DMS53 (cell line): ENCODE measurements at regions not wholly inside any gene's neighbourhood (a gene's known extent, or its start where the extent isn't known, plus 50 kb on each side); places are given as distances from the start of the nearest gene placed in this dataset.

ENCODE experiments used
- DNase-seq: peaks from one replicate; lab custom pipeline; 2025; lab: John Stamatoyannopoulos, UW

DNA sequence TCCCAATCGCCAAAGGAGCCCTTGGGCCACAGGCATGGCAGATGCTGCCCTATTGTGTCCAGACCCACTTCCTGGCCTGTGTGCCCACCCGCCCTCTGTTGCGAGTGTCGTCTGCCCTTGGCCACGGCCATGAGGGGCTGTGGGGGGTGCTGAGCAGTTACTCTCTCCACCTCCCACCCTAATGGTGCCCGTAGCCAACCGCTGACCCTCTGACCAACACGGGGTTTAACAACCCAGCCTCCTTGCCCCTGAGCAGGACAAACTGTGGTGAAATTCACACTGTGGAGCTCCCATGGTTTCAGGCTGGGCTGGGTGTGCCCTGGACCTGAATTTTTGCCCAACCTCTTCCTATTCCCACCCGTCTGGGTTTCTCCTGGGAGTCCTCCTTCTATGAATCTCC, 145.7 kb upstream of the HDAC4 start:
- no peak for DNase-seq

DNA sequence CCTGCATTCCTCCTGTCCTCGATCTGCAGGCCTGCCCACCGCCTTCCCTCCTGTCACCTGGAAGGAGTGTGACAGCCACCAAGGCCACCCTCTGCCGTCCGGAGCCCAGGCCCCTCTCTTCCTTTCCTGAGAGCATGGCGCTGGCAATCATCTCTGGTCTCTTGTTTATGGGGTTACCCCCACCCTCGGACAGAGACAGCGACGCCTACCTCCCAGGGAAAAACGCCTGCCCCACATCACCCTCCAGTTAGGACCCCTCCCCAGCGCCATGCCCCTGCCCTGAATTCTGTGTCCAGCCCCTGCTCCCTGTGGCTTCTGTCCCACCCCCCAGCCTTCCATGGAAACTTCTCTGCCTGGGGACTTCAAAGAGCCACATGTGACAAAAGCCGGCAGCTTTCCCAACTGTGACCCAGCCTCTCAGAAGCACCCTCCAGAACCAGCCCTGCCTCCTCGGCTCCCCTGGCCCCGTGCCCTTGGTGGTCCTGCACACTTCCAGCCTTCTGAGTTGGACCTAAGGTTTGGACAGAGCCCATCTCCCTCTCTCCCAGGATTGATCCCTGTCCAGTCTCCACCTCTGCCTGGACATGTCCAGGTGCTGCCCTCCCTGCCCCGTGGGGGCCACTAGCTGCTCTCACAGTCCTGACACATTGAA, 145.0 kb upstream of the HDAC4 start:
- no peak for DNase-seq

DNA sequence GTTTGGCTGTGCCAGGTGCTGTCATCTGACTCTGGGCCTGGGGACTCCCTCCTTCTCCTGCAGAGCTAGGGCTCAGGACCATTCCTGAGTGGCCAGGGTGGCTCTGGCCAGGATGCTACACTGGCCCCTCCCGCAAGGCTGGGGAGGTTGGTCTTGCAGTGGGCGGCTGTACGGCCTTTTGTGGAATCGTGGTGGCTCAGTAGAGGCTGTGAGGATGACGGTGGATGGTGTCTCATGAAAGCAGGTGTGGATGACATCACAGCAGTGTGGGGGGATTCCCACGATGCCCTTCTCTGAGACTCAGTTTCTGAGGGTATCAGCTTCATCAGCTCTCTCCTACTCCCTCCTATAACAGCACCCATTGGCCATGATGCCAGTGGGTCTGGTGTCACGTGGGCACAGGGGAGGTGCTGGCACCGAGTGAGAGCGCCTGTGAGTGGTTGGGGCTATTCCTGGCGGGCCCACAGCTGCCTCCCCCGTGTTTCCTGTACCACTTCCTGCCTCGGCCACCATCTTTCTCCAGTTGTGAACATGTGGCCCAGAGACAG, 144.2 kb upstream of the HDAC4 start:
- no peak for DNase-seq

DNA sequence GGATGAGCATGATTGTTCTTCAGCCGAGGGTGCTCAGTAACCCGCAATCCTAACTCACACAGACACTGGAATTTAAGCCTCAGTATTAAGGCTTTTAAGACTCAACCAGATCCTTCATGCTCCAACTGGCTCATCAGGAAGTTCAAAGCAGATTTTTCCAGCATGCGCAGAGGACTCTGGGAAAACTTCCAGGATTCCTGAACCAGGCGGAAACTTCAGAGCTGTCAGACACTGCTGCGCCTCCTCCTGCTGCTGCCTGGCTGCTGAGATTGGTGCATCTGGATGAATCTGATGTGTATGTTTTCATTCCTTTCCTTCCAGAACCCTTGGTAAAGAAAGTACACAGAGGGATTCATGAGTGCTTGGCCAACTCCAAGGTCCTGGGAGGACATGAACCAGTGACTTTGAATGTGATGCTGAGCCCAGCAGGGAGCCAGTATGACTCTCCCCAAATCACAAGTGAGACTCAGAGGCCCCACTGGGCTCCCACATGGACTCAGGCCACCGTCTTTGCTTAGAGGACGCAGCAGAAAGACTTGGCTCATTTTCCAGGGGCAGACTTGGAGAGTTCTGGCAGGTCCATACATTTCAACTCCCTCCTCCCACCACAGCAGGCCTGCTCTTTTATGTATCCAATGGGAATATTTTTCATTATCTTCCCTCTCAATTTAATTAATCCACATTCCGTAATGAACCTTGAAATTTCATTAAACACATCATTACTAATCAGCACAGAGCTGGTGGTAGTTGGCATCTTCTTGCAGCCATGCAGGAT, 143.5 kb upstream of the HDAC4 start:
- DNase-seq: no peak

DNA sequence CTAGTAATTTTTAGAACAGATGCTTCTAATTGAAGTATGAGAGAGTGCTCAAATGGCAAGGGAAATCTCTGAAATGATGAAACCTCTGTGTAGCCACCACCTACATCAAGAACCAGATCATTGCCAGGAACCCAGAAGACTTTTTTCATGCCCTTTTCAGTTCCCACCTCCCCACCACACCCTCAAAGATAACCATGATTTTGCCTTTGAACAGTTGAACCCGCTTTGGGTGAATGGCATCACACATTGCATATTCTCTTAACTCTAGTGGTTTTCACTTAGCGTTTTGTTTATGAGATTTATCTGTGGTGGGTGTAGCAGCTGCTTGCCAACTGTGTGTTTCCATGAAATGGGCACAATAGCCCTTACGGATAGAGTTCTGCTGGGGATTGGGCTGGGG, 142.9 kb upstream of the HDAC4 start:
- DNase-seq: no peak

DNA sequence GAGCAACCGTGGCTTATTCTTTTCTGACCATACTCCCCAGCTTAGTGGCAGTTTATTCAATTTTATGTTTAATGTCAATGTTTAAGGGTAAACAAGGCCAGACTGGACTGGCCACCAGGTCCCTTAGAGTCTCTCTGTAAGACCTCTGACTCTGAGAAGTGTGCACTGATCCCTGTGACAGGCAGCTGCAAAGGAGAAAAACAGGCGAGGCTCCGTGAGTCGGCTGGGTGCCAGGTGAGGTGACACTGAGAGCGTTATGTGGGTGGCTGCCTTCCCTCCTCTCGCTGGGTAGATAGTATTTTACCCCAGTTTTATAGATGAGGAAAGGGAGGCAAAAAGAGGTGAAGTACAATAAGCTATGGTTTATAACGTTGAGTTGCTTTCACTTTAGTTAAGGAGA, 139.4 kb upstream of the HDAC4 start:
- DNase-seq: peak; percentile 28

DNA sequence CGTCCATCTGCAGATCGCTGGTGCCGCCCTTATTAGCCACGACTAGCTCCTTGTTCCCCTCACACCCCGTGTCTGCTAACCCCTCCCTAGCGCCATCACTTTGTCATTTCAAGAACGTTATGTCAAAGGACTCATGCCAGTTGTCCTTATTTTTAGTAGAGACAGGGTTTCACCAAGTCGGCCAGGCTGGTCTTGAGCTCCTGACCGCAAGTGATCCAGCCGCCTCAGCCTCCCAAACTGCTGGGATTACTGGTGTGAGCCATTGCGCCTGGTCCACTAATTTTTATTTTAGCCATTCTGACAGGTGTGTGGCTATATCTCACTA, 138.9 kb upstream of the HDAC4 start:
- DNase-seq: no peak

DNA sequence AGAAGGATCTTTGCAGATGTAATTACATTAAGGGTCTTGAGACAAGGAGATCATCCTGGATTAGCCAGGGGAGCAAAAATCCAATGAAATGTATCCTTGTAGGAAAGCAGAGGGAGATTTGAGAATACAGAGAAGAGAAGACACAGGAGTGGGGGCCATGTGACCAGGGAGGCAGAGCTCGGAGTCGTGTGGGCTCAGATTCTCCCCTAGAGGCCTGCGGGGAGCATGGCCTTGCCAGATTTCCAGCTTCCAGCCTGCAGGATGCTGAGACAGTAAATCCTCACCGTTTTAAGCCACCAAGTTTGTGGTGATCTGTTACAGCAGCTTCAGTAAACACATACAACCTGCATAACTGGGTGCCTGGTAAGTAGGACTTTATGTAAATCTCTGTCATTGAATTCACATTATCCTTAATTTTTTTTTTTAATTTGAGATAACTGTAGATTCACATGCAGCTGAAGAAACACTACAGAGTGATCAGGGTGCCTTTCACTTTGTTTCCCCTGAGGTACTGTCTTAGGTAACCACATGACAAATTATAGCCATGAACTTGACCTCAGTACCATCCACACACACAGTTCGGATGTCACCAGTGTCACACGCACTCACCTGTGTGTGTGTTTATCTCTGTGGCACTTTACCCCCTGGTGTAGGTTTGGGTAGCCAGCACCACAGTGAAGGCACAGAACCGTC, 138.4 kb upstream of the HDAC4 start:
- DNase-seq: no peak

DNA sequence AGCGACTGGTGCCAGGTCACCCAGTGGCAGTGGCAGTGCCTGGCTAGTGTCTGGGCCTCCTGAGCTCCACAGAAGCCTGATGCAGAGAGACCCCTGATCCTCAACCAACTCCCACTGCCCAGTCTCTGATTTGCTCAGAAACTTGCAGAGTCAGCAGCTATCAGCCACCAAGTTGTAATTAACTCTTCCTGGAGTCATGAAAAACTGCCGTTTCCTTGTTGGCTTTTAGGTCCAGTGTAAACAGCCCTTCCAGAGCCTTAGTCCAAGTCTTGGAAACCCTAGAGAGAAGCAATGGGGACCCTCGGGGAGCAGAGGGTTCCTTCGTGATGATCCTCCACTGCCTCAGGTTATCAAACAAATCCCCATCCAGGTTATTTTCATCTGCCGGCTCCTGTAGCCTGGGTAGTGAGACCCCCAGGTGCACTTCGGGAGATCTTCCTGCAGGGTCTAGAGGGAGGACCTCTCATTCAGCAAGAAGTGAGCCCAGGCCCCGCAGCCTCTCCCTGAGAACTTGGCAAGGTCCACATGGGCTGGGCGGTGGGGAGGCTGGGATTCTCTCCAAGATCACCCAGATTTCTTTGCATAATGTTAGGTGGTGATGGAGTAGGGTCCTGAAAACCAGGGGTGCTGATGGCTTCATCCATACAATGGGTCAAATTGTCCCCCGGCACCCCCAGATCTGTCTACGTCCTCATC, 137.7 kb upstream of the HDAC4 start:
- no peak for DNase-seq

DNA sequence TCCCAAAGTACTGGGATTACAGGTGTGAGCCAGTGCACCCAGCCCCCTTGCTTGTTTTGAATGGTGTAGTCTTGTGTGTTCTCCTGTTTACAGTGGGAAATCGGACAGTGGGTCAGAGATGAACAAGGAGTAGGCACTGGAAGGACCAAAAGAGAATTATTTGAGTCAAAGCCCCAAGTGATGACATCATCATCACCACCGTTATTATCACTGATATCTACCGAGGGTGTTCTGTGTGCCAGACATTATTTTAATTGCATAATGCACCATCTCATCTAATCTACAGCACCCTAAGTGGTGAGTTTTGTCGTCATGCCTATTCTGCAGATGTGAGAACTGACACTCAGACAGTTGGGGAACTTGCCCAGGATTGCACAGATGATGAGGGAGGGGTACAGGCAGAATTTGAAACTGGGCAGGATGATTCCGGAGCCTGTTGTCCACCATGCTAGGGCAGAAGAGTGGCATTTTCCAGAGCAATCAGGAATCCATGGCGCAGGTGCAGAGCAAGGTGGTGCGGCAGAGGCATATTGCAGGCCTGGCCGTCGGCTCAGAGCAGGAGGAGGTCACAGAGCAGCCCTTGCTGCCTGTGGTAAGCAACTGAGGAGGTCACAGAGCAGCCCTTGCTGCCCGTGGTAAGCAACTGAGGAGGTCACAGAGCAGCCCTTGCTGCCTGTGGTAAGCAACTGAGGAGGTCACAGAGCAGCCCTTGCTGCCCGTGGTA, 137.0 kb upstream of the HDAC4 start:
- DNase-seq: no peak

DNA sequence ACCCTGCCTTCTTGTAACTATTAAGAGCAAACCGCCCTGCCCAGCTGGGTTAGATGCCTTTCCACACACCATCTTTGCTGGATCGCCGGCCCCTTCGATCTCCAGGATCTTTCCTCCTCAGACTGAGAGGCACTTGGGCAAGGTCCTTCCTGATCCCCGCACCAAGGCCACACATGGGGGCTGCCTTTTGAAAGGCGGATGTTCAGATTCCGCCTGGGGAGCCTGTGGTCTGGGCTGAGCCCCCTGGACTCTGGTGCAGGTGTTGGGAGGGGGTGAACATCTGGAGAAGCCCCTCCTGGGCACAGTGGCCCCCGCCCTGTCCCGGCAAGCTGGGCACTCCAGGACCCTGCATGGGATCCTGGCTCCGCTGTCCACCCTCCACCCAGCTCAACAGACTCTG, 135.4 kb upstream of the HDAC4 start:
- DNase-seq: no peak

DNA sequence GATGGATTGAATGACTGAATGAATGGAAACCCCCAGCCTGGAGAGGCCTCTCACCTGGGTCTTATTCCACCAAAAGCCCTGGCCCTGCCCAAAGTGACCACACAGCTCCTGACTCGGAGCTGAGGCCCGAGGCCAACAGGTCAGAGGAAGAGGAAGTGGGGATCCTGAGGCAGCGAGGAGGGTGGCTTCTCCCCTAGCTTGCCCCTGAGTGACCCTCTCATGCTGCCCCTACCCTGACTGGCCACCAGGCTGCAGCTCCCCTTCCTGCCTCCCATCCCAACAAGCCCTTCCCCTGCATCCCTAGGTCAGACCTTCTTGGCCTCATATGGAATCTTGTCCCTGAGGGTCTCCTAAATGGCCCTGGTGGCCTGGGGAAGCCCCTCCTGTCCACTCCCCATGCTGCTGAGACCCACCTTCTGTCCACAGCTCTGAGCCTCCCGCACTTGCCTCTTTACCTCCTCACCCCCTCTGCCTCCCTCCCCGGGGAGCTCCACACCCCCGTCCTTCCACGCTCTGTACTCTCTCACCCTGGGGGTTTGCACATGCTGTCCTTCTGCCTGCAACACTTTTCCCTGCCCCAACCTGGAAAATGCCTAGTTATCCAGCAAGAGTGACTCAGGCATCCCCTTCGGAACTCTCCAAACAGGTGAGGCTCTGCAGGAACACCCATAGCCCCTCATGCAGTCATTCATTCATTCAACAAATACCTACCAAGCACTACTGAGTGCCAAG, 134.8 kb upstream of the HDAC4 start:
- DNase-seq: no peak

DNA sequence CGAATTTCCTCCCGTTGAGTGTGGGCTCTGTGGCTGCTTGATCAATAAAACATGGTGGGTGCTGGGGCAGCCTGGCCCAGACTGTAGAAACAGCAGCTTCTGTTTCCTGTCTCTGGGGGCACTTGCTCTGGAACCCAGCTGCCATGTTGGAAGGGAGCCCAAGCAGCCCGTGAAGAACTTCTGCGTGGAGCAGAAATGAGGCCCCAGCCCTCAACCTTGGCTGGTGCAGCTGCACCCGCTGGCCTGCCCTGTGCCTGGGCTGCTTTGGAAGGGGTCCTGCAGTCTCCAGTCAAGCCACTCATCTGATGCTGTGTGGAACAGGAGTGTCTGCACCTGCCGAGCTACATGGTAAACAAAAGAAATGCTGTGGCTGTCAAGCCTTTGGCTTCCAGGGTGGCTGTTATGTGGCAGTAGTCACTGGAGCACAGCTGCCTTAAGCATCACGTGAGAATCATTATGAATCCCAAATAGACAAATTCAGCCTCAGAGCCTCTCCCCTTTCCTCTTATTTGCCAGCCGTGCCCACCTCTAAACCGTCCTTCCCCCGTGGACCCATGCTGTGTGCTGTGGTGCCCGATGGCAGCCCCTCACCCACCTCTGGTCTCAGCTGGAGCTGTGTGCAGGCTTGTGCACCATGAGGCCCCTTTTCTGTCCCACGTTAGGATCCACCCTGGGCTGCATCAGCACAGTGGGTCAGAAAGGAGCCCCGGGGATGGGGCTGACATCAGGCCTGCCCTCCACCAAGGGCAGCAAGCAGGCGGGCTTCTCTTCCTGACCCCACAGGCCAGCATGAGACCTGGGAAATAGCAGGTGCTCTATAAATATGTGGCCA, 134.0 kb upstream of the HDAC4 start:
- DNase-seq: peak; percentile 29

DNA sequence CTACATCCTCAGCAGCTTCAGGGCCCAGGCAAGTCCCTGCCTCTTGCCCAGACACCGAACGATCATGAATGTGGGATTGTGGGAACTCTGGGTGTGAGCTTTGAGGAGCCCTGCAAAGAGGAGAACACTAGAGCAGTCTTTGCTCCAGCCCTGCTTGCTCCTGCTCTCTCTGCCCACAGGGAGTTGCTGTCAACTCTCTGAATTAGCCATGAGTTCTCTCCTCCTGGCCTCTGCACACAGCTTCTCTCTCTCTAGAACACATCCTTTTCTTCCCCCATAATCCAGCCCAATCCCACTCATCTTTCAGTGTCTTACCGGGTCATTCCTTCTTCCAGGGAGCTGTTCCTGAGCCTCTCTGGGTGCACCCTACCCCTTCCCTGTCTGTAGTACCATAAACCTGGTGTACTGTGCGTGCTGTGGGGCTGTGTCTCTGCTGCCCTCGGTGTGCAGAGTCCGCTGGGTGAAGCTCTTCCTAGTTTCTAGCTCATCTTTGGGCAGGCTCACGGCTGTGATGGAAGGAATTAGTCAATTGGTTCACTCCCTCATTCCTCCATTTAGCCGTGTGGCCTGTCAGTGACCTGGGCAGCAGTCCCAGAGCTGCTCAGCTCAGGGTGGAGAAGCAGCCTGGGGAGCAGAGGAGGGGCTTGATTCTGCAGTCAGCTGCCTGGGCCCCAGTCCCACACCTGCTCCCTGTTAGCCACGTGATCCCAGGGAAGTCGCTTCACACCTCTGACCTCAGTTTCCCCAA, 132.9 kb upstream of the HDAC4 start:
- DNase-seq: no peak

DNA sequence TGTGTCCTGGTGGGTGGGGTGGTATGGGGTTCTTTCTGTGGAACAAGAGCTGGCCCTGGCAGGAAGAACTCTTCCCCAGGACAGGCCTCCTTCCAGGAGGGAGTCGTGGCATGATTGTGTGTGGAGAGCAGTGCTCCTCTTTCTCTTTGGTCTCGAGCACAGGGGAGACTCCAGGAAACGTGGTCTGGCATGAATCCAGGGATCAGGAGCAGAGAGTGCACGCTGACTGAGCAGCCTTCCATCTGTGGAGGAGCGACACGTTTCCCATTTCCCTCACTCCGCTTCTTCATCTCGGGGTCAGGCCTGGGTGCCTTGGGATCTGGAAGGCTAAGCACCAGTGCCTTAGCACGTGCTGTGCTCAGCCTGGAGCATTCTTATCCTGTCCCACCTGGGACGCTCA, 132.0 kb upstream of the HDAC4 start:
- DNase-seq: peak; percentile 27

DNA sequence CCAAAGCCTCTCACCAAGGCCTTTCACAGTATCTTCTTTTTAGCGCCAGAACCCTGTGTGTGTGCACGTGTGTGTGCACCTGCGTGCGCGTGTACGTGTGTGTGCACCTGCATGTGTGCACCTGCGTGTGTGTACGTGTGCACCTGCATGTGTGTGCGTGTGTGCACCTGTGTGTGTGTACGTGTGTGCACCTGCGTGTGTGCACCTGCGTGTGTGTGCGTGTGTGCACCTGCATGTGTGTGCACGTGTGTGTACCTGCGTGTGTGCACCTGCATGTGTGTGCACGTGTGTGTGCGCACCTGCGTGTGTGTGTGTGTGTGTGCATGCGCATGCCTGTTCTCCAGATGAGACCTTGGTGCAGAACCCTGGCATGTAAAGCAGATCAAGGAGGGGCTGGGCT, 131.4 kb upstream of the HDAC4 start:
- no peak for DNase-seq

DNA sequence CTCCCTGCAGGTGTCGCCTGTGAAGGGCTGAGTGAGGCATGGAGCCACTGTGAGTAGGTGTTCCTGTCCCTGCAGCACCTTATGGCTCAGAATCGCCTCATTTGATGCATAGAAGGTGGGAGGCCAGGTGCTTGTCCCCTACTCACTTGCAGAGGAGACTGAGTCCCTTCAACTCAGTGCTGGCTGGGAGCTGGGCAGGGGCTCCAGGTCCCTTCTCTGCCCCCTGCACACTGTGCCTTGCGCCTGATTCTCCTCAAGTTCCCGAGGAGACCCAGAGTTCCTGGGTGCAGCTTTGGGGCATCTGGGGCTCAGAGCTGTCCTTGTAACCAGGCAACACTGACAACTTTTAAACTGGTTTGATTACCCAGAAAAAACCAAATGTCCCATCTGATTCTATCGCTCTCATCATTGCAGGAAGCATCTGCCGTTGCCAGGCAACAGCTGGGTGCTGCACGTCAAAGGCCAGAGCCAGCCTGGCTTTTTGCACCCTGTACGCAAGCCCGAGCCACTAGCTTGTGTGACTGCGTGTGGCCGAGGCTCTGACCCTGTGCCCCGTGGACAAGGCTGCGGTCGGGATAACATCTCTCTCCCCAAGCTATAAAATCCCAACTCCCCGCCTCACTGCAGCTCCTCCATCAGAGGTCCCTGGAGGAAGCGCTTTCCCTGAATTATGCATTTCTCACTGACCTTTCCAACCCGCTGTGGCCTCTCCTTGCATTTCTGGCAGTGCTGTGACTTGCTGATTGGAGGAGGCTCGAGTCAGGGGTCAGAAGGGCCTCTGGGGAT, 130.8 kb upstream of the HDAC4 start:
- DNase-seq: peak; percentile 28

DNA sequence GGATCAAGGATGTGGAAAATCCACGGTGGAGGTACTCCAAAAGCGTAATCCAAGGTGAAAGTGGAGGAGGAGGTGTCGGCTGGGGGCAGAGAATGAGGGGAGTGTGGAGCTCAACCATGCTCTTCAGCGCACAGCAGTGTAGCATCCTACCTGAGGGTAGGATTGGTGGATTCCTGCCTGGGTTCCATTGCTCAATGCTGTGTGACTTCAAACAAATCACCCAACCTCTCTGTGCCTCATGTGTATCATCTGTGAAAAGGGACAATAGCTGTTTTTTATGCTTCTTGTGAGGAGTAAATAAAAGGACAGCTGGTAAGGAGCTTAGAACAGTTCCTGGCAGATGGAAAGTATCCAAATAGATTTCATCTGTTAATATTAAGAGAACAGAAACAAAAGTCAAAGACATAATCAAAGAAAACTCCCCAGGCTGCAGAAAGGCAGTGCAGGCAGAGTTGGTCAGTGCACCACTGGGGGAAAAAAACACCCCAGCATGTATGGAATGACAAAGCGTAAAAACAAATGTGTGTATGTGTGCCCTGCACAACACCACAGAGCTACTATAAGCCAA, 130.0 kb upstream of the HDAC4 start:
- DNase-seq: no peak
